HEK293 (cell line): ENCODE measurements at regions not wholly inside any gene's neighbourhood (a gene's known extent, or its start where the extent isn't known, plus 50 kb on each side); places are given as distances from the start of the nearest gene placed in this dataset.

Experiments used
- SCRT2 ChIP-seq: fragments of 450-650 bp; formaldehyde crosslinking; IDR thresholded peaks from 2 replicates; pipeline ENCODE4 v1.5.1; 2016; ENCODE audit warnings: missing biosample characterization, missing genetic modification characterization
- SP2 ChIP-seq: fragments of 450-650 bp; formaldehyde crosslinking; IDR thresholded peaks from 2 replicates; pipeline ENCODE4 v1.5.1; 2016; ENCODE audit warnings: missing biosample characterization, missing genetic modification characterization
- ZBTB8A ChIP-seq: fragments of 450-650 bp; formaldehyde crosslinking; IDR thresholded peaks from 2 replicates; pipeline ENCODE4 v1.5.1; 2016; ENCODE audit warnings: missing biosample characterization, missing genetic modification characterization
- ZNF121 ChIP-seq: fragments of 450-650 bp; formaldehyde crosslinking; IDR thresholded peaks from 2 replicates; pipeline ENCODE4 v1.5.1; 2016; ENCODE audit warnings: missing biosample characterization, missing genetic modification characterization
- ZNF24 ChIP-seq: fragments of 450-650 bp; formaldehyde crosslinking; IDR thresholded peaks from 2 replicates; pipeline ENCODE4 v1.5.1; 2016; ENCODE audit warnings: missing biosample characterization, missing genetic modification characterization
- ZNF558 ChIP-seq: fragments of 450-650 bp; formaldehyde crosslinking; IDR thresholded peaks from 2 replicates; pipeline ENCODE4 v1.5.1; 2016; ENCODE audit warnings: missing biosample characterization, missing genetic modification characterization
- ZNF747 ChIP-seq: fragments of 450-650 bp; formaldehyde crosslinking; IDR thresholded peaks from 2 replicates; pipeline ENCODE4 v1.5.1; 2016; ENCODE audit warnings: missing biosample characterization, missing genetic modification characterization
- TF ChIP-seq, protein P1 (sequence below): fragments of 450-650 bp; formaldehyde crosslinking; IDR thresholded peaks from 2 replicates; pipeline ENCODE4 v1.5.1; 2016; ENCODE audit warnings: missing biosample characterization, missing genetic modification characterization
- TF ChIP-seq, protein P2 (sequence below): fragments of 450-650 bp; formaldehyde crosslinking; IDR thresholded peaks from 2 replicates; pipeline ENCODE4 v1.5.1; 2016; ENCODE audit warnings: missing biosample characterization, missing genetic modification characterization

DNA sequence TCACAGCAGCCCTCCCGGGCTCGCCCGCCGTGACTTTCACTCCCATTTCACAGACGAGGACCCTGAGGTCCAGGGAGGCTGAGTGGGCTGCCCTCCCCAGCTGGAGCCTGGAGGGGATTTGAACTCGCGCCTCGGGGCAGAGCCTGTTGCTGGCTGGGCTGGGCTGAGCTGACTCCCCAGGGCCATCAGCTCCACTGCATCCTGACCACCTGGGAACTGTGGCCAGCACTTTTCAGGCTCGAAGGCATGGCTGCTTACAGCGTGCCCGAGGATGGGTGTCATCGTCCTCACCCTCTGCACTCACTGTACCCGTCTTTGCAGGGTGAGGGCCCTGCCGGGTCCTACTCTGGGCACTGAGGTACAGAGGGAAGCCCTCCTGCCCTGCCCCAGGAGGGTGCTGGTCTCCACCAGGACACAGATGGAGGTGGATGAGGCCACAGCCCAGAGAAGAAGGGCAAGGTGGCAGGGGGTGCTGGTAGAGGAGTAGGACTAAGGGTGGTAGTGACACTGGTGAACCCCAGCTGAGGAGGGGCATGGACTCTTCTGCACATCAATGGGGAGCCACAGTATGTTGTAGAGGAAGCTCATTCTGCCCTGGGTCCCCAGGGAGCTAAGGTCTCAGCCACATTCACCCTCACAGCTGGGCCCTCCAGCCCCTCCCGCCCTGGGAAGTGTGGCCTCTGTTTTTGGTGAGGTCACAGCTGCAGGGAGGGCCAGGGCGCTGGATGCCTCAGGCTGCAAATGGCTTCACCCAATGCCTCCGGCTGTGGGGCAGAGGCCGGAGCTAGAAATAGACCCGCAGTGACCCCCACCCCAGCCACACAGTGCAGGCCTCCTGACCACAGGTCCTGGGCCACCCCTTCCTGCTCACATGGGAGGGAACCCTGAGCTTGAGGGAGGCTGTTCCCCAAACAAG, 365.1 kb upstream of the SFSWAP start:
- TF ChIP-seq ZNF747 (no peak), ZNF24 (tag by site-specific recombination) (no peak), ZBTB8A (tag by site-specific recombination) (no peak), ZNF121 (no peak), SP2 (tag by site-specific recombination) (no peak), ZNF558 (tag by site-specific recombination) (no peak), SCRT2 (no peak)
- TF ChIP-seq, protein P1, sequence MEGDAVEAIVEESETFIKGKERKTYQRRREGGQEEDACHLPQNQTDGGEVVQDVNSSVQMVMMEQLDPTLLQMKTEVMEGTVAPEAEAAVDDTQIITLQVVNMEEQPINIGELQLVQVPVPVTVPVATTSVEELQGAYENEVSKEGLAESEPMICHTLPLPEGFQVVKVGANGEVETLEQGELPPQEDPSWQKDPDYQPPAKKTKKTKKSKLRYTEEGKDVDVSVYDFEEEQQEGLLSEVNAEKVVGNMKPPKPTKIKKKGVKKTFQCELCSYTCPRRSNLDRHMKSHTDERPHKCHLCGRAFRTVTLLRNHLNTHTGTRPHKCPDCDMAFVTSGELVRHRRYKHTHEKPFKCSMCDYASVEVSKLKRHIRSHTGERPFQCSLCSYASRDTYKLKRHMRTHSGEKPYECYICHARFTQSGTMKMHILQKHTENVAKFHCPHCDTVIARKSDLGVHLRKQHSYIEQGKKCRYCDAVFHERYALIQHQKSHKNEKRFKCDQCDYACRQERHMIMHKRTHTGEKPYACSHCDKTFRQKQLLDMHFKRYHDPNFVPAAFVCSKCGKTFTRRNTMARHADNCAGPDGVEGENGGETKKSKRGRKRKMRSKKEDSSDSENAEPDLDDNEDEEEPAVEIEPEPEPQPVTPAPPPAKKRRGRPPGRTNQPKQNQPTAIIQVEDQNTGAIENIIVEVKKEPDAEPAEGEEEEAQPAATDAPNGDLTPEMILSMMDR (tag by site-specific recombination): no peak
- TF ChIP-seq, protein P2, sequence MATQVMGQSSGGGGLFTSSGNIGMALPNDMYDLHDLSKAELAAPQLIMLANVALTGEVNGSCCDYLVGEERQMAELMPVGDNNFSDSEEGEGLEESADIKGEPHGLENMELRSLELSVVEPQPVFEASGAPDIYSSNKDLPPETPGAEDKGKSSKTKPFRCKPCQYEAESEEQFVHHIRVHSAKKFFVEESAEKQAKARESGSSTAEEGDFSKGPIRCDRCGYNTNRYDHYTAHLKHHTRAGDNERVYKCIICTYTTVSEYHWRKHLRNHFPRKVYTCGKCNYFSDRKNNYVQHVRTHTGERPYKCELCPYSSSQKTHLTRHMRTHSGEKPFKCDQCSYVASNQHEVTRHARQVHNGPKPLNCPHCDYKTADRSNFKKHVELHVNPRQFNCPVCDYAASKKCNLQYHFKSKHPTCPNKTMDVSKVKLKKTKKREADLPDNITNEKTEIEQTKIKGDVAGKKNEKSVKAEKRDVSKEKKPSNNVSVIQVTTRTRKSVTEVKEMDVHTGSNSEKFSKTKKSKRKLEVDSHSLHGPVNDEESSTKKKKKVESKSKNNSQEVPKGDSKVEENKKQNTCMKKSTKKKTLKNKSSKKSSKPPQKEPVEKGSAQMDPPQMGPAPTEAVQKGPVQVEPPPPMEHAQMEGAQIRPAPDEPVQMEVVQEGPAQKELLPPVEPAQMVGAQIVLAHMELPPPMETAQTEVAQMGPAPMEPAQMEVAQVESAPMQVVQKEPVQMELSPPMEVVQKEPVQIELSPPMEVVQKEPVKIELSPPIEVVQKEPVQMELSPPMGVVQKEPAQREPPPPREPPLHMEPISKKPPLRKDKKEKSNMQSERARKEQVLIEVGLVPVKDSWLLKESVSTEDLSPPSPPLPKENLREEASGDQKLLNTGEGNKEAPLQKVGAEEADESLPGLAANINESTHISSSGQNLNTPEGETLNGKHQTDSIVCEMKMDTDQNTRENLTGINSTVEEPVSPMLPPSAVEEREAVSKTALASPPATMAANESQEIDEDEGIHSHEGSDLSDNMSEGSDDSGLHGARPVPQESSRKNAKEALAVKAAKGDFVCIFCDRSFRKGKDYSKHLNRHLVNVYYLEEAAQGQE (tag by site-specific recombination): no peak
